ENCODE measurements at regions not wholly inside any gene's neighbourhood (a gene's known extent, or its start where the extent isn't known, plus 50 kb on each side); places are given as distances from the start of the nearest gene placed in this dataset.
"Not testable (repeated sequence)": the region's sequence is repeated elsewhere in the genome, so short reads cannot be mapped to it uniquely, and the experiment has no call there.

DNA sequence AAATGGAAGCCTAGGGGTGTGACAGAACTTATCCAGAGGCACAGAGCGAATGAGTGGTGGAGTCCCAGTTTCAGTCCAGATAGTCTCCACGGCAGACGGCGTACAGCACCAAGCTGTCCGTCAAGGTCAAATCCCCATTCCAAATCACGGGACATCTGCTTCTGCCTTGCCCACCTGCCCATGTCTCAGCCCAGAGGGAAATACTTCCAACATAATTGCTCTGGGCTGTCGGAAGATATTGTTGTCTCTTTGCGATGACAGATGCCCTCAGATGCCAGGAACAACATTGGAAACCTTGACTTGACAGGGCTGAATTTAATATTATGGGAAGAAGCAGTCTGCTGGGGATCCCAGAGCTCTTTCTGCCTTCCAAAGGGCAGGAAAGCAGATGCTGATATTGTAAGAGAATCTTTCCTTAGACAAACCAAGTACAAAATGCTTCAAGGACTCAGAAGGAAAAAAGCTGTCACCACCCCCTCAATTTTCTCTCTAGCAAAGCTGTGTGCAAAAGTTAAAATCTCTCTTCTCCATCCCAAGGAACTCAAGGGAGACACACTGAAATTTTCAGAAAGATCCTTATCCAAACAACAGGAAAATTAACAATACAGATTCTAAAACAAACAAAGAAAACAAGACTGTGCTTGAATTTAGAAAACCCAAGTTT, 364.0 kb downstream of the LRATD1 start:
- Mint-ChIP-seq H3K4me3 (ENCODE audit: unreplicated experiment) (no peak overlapping the region), H3K9me3 (ENCODE audit: low read depth) (no peaks in the 10 kb centered on the region), H3K27me3 (ENCODE audit: low read depth) (peaks cover 6% of the 10 kb centered on the region), H3K27ac (ENCODE audit: unreplicated experiment) (no peak overlapping the region), H3K36me3 (ENCODE audit: low read depth) (no peaks in the 10 kb centered on the region), H3K4me1 (ENCODE audit: low read depth) (no peaks in the 10 kb centered on the region)
- DNase-seq (ENCODE audit: low spot score), result no peak
- TF ChIP-seq, protein P1, sequence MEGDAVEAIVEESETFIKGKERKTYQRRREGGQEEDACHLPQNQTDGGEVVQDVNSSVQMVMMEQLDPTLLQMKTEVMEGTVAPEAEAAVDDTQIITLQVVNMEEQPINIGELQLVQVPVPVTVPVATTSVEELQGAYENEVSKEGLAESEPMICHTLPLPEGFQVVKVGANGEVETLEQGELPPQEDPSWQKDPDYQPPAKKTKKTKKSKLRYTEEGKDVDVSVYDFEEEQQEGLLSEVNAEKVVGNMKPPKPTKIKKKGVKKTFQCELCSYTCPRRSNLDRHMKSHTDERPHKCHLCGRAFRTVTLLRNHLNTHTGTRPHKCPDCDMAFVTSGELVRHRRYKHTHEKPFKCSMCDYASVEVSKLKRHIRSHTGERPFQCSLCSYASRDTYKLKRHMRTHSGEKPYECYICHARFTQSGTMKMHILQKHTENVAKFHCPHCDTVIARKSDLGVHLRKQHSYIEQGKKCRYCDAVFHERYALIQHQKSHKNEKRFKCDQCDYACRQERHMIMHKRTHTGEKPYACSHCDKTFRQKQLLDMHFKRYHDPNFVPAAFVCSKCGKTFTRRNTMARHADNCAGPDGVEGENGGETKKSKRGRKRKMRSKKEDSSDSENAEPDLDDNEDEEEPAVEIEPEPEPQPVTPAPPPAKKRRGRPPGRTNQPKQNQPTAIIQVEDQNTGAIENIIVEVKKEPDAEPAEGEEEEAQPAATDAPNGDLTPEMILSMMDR (IDR thresholded peaks at IDR 0.05), result no peak

DNA sequence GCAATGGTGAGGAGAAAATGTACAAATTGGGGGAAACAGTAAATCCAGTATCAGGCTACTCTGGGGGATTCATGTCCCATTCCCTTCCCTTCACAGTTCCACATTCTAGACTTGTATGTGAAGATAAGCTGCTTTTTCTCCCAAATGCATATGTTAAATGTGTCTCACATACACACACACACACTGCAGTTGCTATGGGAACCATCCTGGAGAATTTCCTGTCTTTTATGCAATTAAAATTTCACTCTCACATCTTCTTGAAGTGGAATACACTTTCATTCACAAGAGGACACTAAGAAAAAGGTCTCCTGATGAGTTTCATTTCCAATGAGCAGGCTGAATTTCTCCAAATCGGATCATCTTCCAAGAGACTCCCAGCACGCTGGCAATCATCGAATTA, 366.0 kb downstream of the LRATD1 start:
- TF ChIP-seq, protein P1 (IDR thresholded peaks at IDR 0.05), result no peak
- Mint-ChIP-seq H3K4me3 (ENCODE audit: unreplicated experiment) (no peak overlapping the region), H3K36me3 (ENCODE audit: low read depth) (no peaks in the 10 kb centered on the region), H3K27me3 (ENCODE audit: low read depth) (peaks cover 4% of the 10 kb centered on the region), H3K9me3 (ENCODE audit: low read depth) (no peaks in the 10 kb centered on the region), H3K4me1 (ENCODE audit: low read depth) (no peaks in the 10 kb centered on the region), H3K27ac (ENCODE audit: unreplicated experiment) (no peak overlapping the region)
- no peak for DNase-seq (ENCODE audit: low spot score)

DNA sequence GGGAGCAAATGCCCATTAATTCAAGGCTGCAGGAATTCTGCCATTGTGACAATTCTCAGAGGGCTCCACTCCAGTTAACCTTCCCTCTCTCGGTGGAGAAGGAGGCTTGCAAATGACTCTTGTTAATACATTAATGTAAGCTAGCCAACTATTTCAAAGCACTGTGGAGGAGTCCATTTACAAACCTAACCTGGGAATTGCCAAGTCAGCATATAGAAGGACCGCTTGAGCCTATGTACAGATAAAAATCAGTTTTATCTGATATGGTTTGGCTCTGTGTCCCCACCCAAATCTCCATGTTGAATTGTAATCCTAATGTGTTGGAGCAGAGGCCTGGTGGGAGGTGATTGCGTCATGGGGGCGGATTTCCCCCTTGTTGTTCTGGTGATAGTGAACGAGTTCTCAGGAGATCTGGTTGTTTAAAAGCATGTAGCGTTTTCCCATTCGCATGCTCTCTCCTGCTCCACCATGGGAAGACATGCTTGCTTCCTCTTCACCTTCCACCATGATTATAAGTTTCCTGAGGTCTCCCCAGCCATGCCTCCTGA, 366.7 kb downstream of the LRATD1 start:
- no peak for DNase-seq (ENCODE audit: low spot score)
- H3K4me1 Mint-ChIP-seq (ENCODE audit: low read depth), result no peaks in the 10 kb centered on the region
- peaks cover 4% of the 10 kb centered on the region for H3K27me3 Mint-ChIP-seq (ENCODE audit: low read depth)
- H3K27ac Mint-ChIP-seq (ENCODE audit: unreplicated experiment), result no peak overlapping the region
- H3K36me3 Mint-ChIP-seq (ENCODE audit: low read depth), result no peaks in the 10 kb centered on the region
- H3K9me3 Mint-ChIP-seq (ENCODE audit: low read depth), result no peaks in the 10 kb centered on the region
- TF ChIP-seq, protein P1 (IDR thresholded peaks at IDR 0.05), result no peak
- no peak overlapping the region for H3K4me3 Mint-ChIP-seq (ENCODE audit: unreplicated experiment)

DNA sequence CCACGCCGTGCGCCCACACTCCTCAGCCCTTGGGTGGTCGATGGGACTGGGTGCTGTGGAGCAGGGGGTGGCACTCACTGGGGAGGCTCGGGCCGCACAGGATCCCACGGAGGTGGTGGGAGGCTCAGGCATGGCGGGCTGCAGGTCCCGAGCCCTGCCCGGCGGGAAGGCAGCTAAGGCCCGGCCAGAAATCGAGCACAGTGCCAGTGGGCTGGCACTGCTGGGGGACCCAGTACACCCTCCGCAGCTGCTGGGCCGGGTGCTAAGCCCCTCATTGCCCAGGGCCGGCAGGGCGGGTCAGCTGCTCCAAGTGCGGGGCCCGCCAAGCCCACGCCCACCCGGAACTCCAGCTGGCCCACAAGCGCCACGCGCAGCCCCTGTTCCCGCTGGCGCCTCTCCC, 370.0 kb downstream of the LRATD1 start:
- not testable (repeated sequence) for H3K4me1 Mint-ChIP-seq (ENCODE audit: low read depth); DNase-seq (ENCODE audit: low spot score); H3K4me3 Mint-ChIP-seq (ENCODE audit: unreplicated experiment); H3K9me3 Mint-ChIP-seq (ENCODE audit: low read depth); H3K27ac Mint-ChIP-seq (ENCODE audit: unreplicated experiment); H3K27me3 Mint-ChIP-seq (ENCODE audit: low read depth); H3K36me3 Mint-ChIP-seq (ENCODE audit: low read depth)

DNA sequence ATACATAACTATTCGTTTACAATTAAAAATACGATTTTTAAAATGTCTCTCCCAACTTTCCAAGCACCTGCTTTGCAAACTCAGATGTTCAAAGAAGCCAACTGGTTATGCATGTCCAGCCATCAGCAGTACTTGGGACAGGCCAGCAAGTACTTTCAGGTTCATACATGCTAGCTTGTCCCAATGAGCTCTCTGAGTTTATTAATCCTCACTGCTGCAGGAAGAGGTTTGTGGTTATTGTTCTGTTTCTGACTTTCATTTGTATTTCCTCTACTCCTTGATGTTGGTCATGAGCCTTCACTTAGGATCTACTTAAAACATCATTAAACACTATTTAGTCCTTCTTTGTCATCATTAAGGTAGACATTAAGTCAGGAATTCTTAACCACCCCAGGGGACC, 374.1 kb downstream of the LRATD1 start:
- no peaks in the 10 kb centered on the region for H3K4me1 Mint-ChIP-seq (ENCODE audit: low read depth)
- TF ChIP-seq, protein P1 (IDR thresholded peaks at IDR 0.05), result no peak
- H3K9me3 Mint-ChIP-seq (ENCODE audit: low read depth), result peaks cover 7% of the 10 kb centered on the region
- no peak overlapping the region for H3K27ac Mint-ChIP-seq (ENCODE audit: unreplicated experiment)
- DNase-seq (ENCODE audit: low spot score), result no peak
- no peak overlapping the region for H3K4me3 Mint-ChIP-seq (ENCODE audit: unreplicated experiment)
- no peaks in the 10 kb centered on the region for H3K27me3 Mint-ChIP-seq (ENCODE audit: low read depth)
- no peaks in the 10 kb centered on the region for H3K36me3 Mint-ChIP-seq (ENCODE audit: low read depth)

DNA sequence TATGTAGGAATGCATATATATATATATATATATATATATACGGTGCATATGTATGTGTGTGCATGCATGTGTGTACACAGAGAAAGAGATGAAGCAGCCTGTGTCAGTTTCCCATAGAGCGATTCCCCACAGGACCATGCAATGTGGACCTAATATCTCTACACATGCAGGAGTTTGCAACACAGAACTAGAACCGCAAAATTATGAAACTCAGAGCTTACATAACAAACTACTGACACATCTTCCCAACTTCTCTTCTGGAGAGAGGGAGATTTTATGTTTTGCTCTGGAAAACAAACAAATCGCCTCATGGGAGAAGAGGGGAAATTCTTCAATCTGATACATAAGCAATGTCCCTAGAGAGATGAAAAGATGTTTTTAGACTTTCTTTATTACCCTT, 377.2 kb downstream of the LRATD1 start:
- H3K27ac Mint-ChIP-seq (ENCODE audit: unreplicated experiment), result no peak overlapping the region
- H3K9me3 Mint-ChIP-seq (ENCODE audit: low read depth), result peaks cover 16% of the 10 kb centered on the region
- H3K4me3 Mint-ChIP-seq (ENCODE audit: unreplicated experiment), result no peak overlapping the region
- H3K36me3 Mint-ChIP-seq (ENCODE audit: low read depth), result peaks cover 2% of the 10 kb centered on the region
- no peaks in the 10 kb centered on the region for H3K27me3 Mint-ChIP-seq (ENCODE audit: low read depth)
- TF ChIP-seq, protein P1 (IDR thresholded peaks at IDR 0.05), result no peak
- DNase-seq (ENCODE audit: low spot score), result no peak
- no peaks in the 10 kb centered on the region for H3K4me1 Mint-ChIP-seq (ENCODE audit: low read depth)

All from chondrocyte (in vitro differentiated cells).